A549 (cell line): ENCODE measurements at regions not wholly inside any gene's neighbourhood (a gene's known extent, or its start where the extent isn't known, plus 50 kb on each side); places are given as distances from the start of the nearest gene placed in this dataset.

Experiments
- ATAC-seq, 2 experiments: fragments of 200-7000 bp in 1 of 2; fragments of >200 bp in 1 of 2; cut with Nextera tagmentation in 1 of 2; cut with Tn5 transposase in 1 of 2; 3 replicates each; pipeline versions ENCODE4 v1.8.0 to v1.9.1; 2018 to 2020; ENCODE audit warnings: mild to moderate bottlenecking in 1 of 2, moderate library complexity in 1 of 2
- CTCF ChIA-PET: fragments of 300-600 bp; sonication (Branson Sonifier 250); formaldehyde crosslinking; extraction: SDS; loops from one replicate; lab custom pipeline; 2021; ENCODE audit warnings: antibody characterized with exemption, inconsistent platforms; lab: Yijun Ruan, JAX
- POLR2A ChIA-PET: fragments of 350-600 bp; formaldehyde crosslinking; extraction: SDS; loops from one replicate; lab custom pipeline; 2021; ENCODE audit warnings: antibody characterized with exemption, inconsistent platforms; lab: Yijun Ruan, JAX
- DNase-seq, 2 experiments: peaks; one replicate each; pipeline versions ENCODE4 v3.0.0 to v3.0.0-alpha.2; 2011 to 2016; ENCODE audit warnings: low read depth in 1 of 2, low spot score in 1 of 2
- FAIRE-seq: peaks from 2 replicates; lab custom pipeline; 2011; peaks lifted over from hg19 to GRCh38; lab: Jason Lieb, UNC
- H3K27ac ChIP-seq, 2 experiments: fragments of >200 bp; sonication (Bioruptor Twin); formaldehyde crosslinking; 3 replicates each; pipeline ENCODE4 v1.5.1; 2016 to 2017
- H3K4me1 ChIP-seq: fragments of >200 bp; sonication (Bioruptor Twin); formaldehyde crosslinking; 3 replicates; pipeline ENCODE4 v1.6.1; 2016
- H3K4me2 ChIP-seq: fragments of >200 bp; sonication (Bioruptor Twin); formaldehyde crosslinking; 3 replicates; pipeline ENCODE4 v1.6.1; 2016
- H3K4me3 ChIP-seq: fragments of >200 bp; sonication (Bioruptor Twin); formaldehyde crosslinking; 3 replicates; pipeline ENCODE4 v1.5.1; 2016
- H3K9me3 ChIP-seq: fragments of >200 bp; sonication (Bioruptor Twin); formaldehyde crosslinking; 3 replicates; pipeline ENCODE4 v1.6.1; 2016
- ATOH8 ChIP-seq: fragments of 250-450 bp; sonication (Bioruptor Pico); IDR thresholded peaks from 2 replicates; pipeline ENCODE4 v1.5.0; 2020; ENCODE audit warnings: low read depth, mild to moderate bottlenecking, moderate library complexity
- CBX2 ChIP-seq: fragments of 200-600 bp; sonication (generic); IDR thresholded peaks from 2 replicates; pipeline ENCODE4 v1.6.1; 2016; ENCODE audit warnings: low read depth, mild to moderate bottlenecking, borderline replicate concordance
- CBX8 ChIP-seq: fragments of 200-600 bp; sonication (generic); IDR thresholded peaks from 2 replicates; pipeline ENCODE4 v1.6.1; 2016
- CHD4 ChIP-seq: fragments of 200-600 bp; sonication (generic); IDR thresholded peaks from 2 replicates; pipeline ENCODE4 v1.6.1; 2016; ENCODE audit warnings: antibody characterized with exemption, mild to moderate bottlenecking, borderline replicate concordance
- FOSB ChIP-seq: fragments of 250-450 bp; sonication (Bioruptor Pico); IDR thresholded peaks from 2 replicates; pipeline ENCODE4 v1.5.0; 2020; ENCODE audit warnings: mild to moderate bottlenecking, moderate library complexity
- GATA3 ChIP-seq: IDR thresholded peaks from 2 replicates; pipeline ENCODE4 v1.6.1; 2012; ENCODE audit warnings: borderline replicate concordance
- HDAC2 ChIP-seq: fragments of 200-600 bp; sonication (generic); IDR thresholded peaks from 2 replicates; pipeline ENCODE4 v1.6.1; 2016
- HMGXB4 ChIP-seq: fragments of 250-450 bp; sonication (Bioruptor Pico); IDR thresholded peaks from 2 replicates; pipeline ENCODE4 v1.5.0; 2021; ENCODE audit warnings: mild to moderate bottlenecking, moderate library complexity, borderline replicate concordance
- KDM1A ChIP-seq: fragments of 200-600 bp; sonication (generic); IDR thresholded peaks from 2 replicates; pipeline ENCODE4 v1.6.1; 2016; ENCODE audit warnings: low read depth, mild to moderate bottlenecking
- MAX ChIP-seq: IDR thresholded peaks from 2 replicates; pipeline ENCODE4 v1.6.1; 2012
- MAZ ChIP-seq: fragments of 150-350 bp; IDR thresholded peaks from 2 replicates; pipeline ENCODE4 v1.6.1; 2014; ENCODE audit warnings: antibody characterized with exemption, low read depth, low read length, borderline replicate concordance
- NFE2L2 ChIP-seq: fragments of 150-350 bp; conservative IDR thresholded peaks from 2 replicates; pipeline ENCODE4 v1.6.1; 2014; ENCODE audit warnings: low read length
- NR3C1 ChIP-seq: fragments of >200 bp; sonication (Bioruptor Twin); formaldehyde crosslinking; IDR thresholded peaks from 3 replicates; pipeline ENCODE4 v1.6.1; 2017
- PHF8 ChIP-seq: fragments of 200-600 bp; sonication (generic); IDR thresholded peaks from 2 replicates; pipeline ENCODE4 v1.6.1; 2016; ENCODE audit warnings: low read depth, mild to moderate bottlenecking, antibody characterized with exemption, moderate library complexity, borderline replicate concordance
- RARB ChIP-seq: fragments of 250-450 bp; sonication (Bioruptor Pico); IDR thresholded peaks from 2 replicates; pipeline ENCODE4 v1.8.0; 2021; ENCODE audit warnings: mild to moderate bottlenecking, moderate library complexity
- SMC3 ChIP-seq: fragments of >200 bp; sonication (Bioruptor Twin); formaldehyde crosslinking; IDR thresholded peaks from 3 replicates; pipeline ENCODE4 v1.6.1; 2018; ENCODE audit warnings: inconsistent platforms
- TFCP2L1 ChIP-seq: fragments of 250-450 bp; sonication (Bioruptor Pico); IDR thresholded peaks from 2 replicates; pipeline ENCODE4 v1.5.0; 2021; ENCODE audit warnings: mild to moderate bottlenecking
- ZC3H11A ChIP-seq: fragments of 450-650 bp; IDR thresholded peaks from 2 replicates; pipeline ENCODE4 v1.6.1; 2014; ENCODE audit warnings: antibody characterized with exemption, mild to moderate bottlenecking
- ZFP36 ChIP-seq: fragments of 450-650 bp; IDR thresholded peaks from 2 replicates; pipeline ENCODE4 v1.6.1; 2014; ENCODE audit warnings: borderline replicate concordance; ENCODE audit not compliant: partially characterized antibody
- WGBS: methylation state at CpG from one replicate; pipeline ENCODE4 v1.1.6; 2017; ENCODE audit errors: missing lambda C conversion rate; 5-methylcytosine and 5-hydroxymethylcytosine counted together
- TF ChIP-seq, protein P1 (sequence below): fragments of >200 bp; sonication (Bioruptor Twin); formaldehyde crosslinking; IDR thresholded peaks from 3 replicates; pipeline ENCODE4 v1.6.1; 2016
- TF ChIP-seq, protein P2 (sequence below): fragments of 450-650 bp; IDR thresholded peaks from 2 replicates; pipeline ENCODE4 v1.6.1; 2014; ENCODE audit warnings: antibody characterized with exemption

DNA sequence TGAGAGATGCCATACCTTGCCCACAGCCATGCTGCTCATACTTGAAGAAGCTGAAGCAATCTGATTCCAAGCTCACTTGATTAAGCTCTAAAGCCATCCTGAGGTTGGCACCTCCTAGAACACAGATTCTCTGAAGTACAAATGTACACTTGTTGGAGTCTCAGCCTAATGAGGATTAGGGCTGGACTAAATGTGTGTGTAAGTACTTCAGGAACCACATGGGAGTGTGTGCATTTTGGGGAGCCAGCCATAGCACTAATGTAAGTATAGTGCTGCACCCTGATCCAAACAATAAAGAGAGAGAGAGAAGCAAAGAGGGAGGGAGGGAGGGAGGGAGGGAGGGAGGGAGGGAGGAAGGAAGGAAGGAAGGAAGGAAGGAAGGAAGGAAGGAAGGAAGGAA, 458.6 kb downstream of the MAFB start:
- CTCF ChIA-PET, result no interaction called here
- no peak for FAIRE-seq

GRCh38 chr20:40225596-40225995, 463.4 kb downstream of the MAFB start:
- DNase-seq, result no peak
- ATAC-seq, result no peak
- H3K27ac ChIP-seq, result no peak overlapping the region
- TF ChIP-seq RARB (CRISPR knock-in tag) (no peak), CHD4 (no peak), HMGXB4 (CRISPR knock-in tag) (no peak), CBX2 (no peak), PHF8 (no peak), MAX (no peak), TFCP2L1 (CRISPR knock-in tag) (no peak), FOSB (CRISPR knock-in tag) (no peak), NFE2L2 (no peak)
- TF ChIP-seq, protein P1, sequence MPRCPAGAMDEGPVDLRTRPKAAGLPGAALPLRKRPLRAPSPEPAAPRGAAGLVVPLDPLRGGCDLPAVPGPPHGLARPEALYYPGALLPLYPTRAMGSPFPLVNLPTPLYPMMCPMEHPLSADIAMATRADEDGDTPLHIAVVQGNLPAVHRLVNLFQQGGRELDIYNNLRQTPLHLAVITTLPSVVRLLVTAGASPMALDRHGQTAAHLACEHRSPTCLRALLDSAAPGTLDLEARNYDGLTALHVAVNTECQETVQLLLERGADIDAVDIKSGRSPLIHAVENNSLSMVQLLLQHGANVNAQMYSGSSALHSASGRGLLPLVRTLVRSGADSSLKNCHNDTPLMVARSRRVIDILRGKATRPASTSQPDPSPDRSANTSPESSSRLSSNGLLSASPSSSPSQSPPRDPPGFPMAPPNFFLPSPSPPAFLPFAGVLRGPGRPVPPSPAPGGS, result no peak
- TF ChIP-seq, protein P2, sequence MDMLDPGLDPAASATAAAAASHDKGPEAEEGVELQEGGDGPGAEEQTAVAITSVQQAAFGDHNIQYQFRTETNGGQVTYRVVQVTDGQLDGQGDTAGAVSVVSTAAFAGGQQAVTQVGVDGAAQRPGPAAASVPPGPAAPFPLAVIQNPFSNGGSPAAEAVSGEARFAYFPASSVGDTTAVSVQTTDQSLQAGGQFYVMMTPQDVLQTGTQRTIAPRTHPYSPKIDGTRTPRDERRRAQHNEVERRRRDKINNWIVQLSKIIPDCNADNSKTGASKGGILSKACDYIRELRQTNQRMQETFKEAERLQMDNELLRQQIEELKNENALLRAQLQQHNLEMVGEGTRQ, result no peak
- 0% methylated on average over 2 of the region's 2 CpGs for WGBS
- ChIA-PET CTCF (no interaction called here), POLR2A (no interaction called here)
- H3K9me3 ChIP-seq, result no peaks in the 10 kb centered on the region
- FAIRE-seq, result no peak
- H3K4me1 ChIP-seq, result no peaks in the 10 kb centered on the region
- H3K4me3 ChIP-seq, result no peak overlapping the region
- H3K4me2 ChIP-seq, result no peak overlapping the region

More for the DNA sequence above, 458.6 kb downstream of the MAFB start:
- Histone ChIP-seq H3K9me3 (no peaks in the 10 kb centered on the region), H3K27ac (no peak overlapping the region), H3K4me1 (no peaks in the 10 kb centered on the region), H3K4me3 (no peak overlapping the region), H3K4me2 (no peak overlapping the region)
- POLR2A ChIA-PET, result no interaction called here
- DNase-seq (no peak), ATAC-seq (no peak)
- no peak for TF ChIP-seq ZFP36
- TF ChIP-seq MAZ, result no peak
- TF ChIP-seq KDM1A, result no peak
- TF ChIP-seq CHD4, result no peak
- no peak for TF ChIP-seq ZC3H11A
- no peak for TF ChIP-seq MAX
- TF ChIP-seq SMC3, result no peak
- TF ChIP-seq CBX8, result no peak
- no peak for TF ChIP-seq ATOH8 (CRISPR knock-in tag)
- TF ChIP-seq HDAC2, result no peak
- TF ChIP-seq NR3C1, result no peak
- no peak for TF ChIP-seq GATA3
